ENCODE measurements at regions not wholly inside any gene's neighbourhood (a gene's known extent, or its start where the extent isn't known, plus 50 kb on each side); places are given as distances from the start of the nearest gene placed in this dataset.

- TF ChIP-seq POU6F1 (CRISPR knock-in tag; IDR thresholded peaks at IDR 0.05; ENCODE audit: borderline replicate concordance, low read depth) (no peak), CSRNP3 (CRISPR knock-in tag; IDR thresholded peaks at IDR 0.05) (no peak), ZNF70 (CRISPR knock-in tag; IDR thresholded peaks at IDR 0.05) (no peak)
These were observed 732.9 kb upstream of the VRK2 start (continued) for GRCh38 chr2:57313678-57314077.

GRCh38 chr2:57314682-57315081 lies 731.9 kb upstream of the VRK2 start:
- no peak for ATAC-seq

More at GRCh38 chr2:57314682-57315081, 731.9 kb upstream of the VRK2 start:
- TF ChIP-seq ZFP3 (CRISPR knock-in tag; IDR thresholded peaks at IDR 0.05): no peak
- TF ChIP-seq CSRNP3 (CRISPR knock-in tag; IDR thresholded peaks at IDR 0.05): no peak
- TF ChIP-seq GLIS3 (CRISPR knock-in tag; IDR thresholded peaks at IDR 0.05): no peak
- no peak for TF ChIP-seq ISL1 (CRISPR knock-in tag; IDR thresholded peaks at IDR 0.05)
- TF ChIP-seq OSR1 (CRISPR knock-in tag; IDR thresholded peaks at IDR 0.05): no peak
- no peak for TF ChIP-seq POU6F1 (CRISPR knock-in tag; IDR thresholded peaks at IDR 0.05; ENCODE audit: borderline replicate concordance, low read depth)
- no peak for TF ChIP-seq TOX (CRISPR knock-in tag; IDR thresholded peaks at IDR 0.05; ENCODE audit: borderline replicate concordance)
- no peak for TF ChIP-seq TSHZ2 (CRISPR knock-in tag; IDR thresholded peaks at IDR 0.05)
- no peak for TF ChIP-seq TCF4 (CRISPR knock-in tag; IDR thresholded peaks at IDR 0.05; ENCODE audit: borderline replicate concordance)
- TF ChIP-seq CSDC2 (CRISPR knock-in tag; IDR thresholded peaks at IDR 0.05): no peak
- no peak for TF ChIP-seq ESRRG (CRISPR knock-in tag; IDR thresholded peaks at IDR 0.05)
- TF ChIP-seq ARNTL (CRISPR knock-in tag; IDR thresholded peaks at IDR 0.05; ENCODE audit: borderline replicate concordance, low read depth): no peak
- no peak for TF ChIP-seq PPARA (CRISPR knock-in tag; IDR thresholded peaks at IDR 0.05; ENCODE audit: borderline replicate concordance)
- no peak for TF ChIP-seq CREB5 (CRISPR knock-in tag; IDR thresholded peaks at IDR 0.05; ENCODE audit: low read depth)
- TF ChIP-seq PATZ1 (CRISPR knock-in tag; IDR thresholded peaks at IDR 0.05; ENCODE audit: borderline replicate concordance): no peak
- no peak for TF ChIP-seq ZNF565 (CRISPR knock-in tag; conservative IDR thresholded peaks at IDR 0.05; ENCODE audit: low read depth)
- no peak for TF ChIP-seq SNAI2 (CRISPR knock-in tag; IDR thresholded peaks at IDR 0.05)
- no peak for TF ChIP-seq BACH2 (CRISPR knock-in tag; IDR thresholded peaks at IDR 0.05; ENCODE audit: borderline replicate concordance)

Data from SK-N-SH treated with all-trans-retinoic acid at 6 μM for 48 hours (cell line).